ENCODE measurements at regions not wholly inside any gene's neighbourhood (a gene's known extent, or its start where the extent isn't known, plus 50 kb on each side); places are given as distances from the start of the nearest gene placed in this dataset.
"Not testable (repeated sequence)": the region's sequence is repeated elsewhere in the genome, so short reads cannot be mapped to it uniquely, and the experiment has no call there.

DNA sequence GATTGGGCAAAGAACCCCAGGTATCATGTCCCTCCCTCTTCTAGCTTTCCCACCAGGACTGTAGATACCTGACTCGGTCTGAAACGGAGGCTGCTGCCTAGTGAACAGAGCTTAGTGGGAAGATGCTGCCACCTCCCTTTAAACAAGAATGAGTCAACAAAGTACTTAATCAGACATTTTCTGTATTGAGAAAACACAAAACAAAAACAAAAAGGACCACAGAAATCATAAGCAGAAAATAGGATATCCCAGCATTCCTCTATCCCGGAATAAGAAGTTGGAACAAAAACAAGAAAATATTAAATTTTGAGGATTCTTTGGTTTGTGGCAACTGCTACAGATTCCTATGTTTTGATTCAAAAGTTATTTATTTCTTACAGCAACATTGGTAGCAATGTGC lies 51.7 kb upstream of the COL8A1 start:
- no peak for DNase-seq

DNA sequence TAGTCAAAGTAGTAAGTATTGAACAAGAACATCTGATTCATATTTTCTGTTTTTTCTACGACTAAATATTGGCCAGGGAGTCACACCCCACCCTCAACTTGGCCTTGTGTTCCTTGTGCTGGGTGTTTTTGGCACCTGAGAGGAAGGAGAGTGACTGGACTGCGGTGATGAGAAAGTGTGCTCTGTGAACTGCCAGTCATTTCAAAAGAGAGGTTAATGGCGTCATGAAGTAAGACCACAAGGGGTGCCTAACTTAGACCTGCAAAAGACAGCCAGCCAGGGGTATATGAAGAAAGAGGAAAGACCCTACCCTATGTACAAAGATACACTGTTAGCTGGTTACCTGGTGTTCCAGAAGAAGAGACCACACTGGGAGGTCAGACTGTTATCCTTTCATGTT lies 58.4 kb upstream of the COL8A1 start:
- no peak for DNase-seq

DNA sequence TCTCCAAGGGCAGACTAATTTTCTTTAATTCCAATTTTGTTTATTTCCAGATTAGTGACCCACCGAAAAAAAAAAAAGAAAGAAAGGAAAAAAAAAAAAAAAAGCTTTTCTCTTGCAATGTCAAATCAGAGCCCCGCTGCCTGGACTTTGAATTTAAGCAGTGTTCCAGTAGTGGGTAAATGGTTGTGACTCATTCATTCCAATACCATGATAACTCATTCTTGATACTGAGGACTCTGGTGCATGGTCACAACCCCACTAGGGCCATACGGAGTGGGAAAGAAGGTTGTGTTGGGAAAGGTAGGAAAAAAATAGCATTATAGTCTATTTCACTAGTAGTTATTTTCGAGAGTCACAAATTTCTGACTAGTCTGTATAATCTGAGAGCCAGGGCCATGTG lies 59.1 kb upstream of the COL8A1 start:
- no peak for DNase-seq

DNA sequence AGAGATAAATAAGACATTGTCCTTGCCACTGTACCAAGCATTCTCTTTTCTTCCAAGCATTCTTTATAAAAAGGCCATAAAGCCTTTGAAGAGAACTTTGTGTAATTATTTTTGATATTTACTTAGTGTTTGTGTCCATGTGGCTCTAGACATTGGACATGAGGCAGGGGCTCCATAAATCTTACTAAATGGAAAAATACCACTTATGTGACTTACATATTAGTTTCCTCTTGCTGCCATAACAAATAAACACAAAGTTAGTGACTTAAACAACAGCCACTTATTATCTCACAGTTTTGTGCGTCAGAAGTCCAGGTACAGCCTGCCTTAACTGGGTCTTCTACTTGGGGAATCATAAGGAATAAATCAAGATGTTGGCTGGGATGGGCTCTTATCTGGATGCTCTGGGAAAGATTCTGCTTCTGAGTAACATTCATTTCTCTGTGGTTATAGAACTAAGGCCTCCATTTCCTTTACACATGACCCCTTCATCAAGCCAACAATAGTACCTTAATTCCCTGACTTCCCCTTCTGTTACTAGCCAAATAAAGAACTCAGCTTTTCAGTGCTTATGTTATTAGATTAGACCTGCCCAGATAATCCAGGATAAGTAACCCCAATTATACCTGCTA lies 59.9 kb upstream of the COL8A1 start:
- DNase-seq = no peak

DNA sequence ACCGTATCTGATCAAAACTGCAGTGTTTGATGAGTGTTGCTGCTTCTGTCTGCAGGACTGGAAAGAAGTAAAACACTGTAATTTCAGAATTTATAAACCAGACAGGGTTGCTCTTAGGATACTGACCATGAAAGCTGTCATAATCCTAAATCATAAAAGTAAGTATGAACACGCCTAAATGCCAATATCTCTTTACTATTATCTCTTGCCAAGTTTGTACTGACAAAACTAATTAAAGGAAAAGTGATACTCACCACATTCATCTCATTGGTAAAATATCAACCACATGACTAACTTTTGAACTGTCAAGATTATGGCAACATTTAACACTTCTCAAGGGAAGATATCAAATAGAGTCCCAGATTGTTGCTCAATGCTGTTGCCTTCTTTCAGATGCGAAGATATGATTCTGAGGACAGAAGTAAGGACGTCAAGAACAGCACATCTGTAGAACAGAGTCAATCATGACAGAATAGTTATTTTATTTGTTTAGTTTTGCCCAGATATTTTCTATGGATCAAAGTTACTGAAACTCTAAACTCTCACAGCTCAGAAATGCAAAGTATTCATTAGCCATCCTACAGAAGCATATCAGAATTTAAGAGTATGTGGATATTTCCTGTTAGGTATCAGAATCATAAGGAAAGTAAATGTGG lies 61.4 kb upstream of the COL8A1 start:
- no peak for DNase-seq

DNA sequence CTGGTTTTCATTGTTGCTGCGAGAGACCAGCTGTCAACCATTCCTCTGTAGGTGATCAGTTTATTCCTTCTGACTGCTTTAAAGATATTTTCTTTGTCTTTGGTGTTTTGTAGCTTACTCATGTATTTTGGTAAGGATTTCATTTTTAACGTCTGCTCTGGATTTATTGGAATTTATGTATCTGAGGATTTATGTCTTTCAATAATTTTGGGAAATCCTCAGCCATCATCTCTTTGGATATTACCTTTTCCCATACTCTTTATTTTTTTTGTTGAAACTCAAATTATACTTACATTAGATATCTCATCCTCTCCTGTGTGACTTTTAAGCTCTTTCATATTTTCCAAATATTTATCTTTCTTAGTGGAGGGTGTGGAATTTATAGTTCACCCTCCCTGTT lies 62.7 kb upstream of the COL8A1 start:
- no peak for DNase-seq

DNA sequence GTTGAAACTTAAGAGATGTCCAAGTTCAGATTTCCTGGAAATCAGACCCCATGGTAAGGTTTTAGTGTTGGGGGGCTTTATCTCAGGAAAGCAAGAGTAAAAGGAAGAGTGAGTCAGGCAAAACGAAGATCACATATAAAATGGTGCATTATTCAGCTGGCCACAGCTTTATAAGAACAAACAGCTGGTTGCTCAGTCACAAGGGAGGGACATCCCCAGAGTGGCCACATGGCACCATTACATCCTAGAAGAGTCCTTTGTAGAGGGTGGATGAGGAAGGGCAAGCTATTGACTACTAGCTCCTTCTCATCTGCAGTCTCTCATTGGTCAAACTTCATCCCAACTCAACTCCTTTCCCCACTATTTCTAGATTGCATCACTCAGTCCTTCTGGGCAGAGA lies 68.3 kb upstream of the COL8A1 start:
- DNase-seq = no peak

DNA sequence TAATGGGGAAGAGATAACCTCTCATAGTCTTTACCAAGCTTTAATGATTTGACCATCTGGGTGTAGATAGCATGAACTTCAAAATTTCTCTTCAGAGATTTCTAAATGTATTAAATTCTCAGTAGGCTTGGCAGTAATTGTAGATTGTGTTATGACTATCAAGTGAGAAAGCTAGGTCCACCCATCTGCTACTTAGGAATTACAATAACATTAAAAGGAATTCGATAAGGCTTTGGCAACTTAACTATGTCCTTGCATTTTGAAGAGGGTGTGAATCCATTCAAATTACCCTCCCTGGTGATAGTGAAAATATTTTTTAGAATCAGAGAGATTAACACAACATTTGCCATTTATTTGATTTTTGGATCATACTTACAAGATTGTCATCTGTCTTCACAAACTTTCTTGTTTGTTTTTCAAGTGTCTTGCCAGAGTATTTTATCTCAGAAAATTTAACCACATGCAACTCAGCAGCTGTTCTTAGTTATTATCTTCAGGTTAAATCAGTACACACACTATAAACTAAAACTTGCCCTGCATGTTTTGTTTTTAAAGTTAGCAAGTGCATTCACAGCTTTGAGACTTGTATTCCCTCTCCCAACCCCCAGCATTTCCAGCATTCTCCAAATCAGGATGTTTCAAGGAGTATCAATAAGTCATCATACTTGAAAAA lies 69.6 kb upstream of the COL8A1 start:
- no peak for DNase-seq

DNA sequence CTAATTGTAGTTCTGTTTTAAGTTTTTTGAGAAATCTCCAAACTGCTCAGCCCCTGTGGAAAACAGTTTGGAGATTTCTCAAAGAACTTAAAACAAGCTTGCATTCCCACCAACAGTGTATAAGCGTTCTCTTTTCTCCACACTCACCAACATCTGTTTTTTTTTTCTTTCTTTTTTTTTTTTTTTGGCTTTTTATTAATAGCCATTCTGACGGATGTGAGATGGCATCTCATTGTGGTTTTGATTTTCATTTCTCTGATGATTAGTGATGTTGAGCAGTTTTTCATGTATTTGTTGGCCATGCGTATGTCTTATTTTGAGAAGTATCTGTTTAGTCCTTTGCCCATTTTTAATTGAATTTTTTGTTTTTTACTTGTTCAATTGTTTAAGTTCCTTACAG lies 73.1 kb upstream of the COL8A1 start:
- DNase-seq = no peak

DNA sequence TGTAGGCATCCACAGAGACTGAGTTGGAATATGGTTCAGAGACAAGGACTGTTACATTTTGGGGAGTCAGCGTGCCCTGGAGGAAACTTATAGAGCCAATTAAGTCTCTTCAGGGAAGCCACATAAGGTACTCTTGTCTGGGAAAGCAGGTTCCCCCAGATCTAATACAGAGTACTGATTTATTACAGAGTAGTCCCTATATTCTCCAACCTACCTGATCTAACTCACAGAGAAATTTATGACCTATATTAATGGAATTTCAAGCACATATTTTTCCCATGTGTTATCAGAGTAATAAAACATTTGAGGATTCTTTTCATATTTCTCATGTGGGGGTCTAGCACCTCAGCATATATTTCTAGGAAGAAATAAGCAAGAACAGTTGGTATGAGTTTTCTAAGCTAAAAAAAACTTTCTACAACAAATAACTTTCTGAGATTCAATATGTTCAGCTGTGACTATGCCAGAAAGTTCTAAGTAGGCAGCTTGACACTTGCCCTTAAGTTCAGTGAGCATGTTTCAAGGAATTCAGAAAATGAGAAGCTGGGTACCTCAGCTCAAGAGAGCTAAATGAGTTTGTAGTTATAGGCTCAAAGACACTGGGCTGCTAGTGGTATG lies 75.3 kb upstream of the COL8A1 start:
- no peak for DNase-seq

DNA sequence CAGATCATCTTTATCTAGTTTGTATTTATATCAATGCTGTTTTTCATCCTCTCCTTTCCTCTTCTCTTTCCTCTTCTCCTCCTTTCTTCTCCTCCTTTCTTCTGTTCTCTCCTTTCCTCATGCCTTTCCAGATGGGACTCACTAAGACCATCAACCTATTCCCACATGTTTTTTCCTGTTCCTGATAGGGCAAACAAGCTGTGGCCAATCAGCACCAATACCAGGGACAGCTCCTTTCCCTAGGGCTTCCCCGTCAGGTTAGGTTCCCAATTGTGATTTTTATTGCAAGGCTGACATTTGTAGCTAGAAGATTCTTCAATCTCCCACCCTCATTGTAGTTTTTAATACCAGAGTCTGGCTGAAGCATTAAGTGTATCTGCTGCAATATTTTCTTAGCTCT lies 76.3 kb upstream of the COL8A1 start:
- no peak for DNase-seq

DNA sequence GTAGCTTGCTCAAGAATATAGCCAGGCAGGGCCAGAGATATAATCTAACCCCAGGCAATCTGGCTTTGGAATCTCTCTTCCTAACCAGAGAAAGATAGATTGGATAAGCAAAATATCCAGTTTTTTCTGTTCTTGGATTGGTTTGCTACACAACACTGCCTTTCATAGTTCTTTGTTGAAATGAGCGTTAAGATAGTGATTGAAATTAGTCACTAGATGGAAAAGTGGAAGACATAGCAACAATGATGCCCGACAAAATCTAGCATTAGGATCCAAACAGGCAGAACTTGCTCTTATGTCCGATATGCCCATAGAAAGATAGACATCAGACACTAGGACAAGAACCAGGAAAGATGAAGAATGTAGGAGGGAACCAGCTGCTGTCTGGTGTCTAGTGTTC lies 77.3 kb upstream of the COL8A1 start:
- DNase-seq = no peak

DNA sequence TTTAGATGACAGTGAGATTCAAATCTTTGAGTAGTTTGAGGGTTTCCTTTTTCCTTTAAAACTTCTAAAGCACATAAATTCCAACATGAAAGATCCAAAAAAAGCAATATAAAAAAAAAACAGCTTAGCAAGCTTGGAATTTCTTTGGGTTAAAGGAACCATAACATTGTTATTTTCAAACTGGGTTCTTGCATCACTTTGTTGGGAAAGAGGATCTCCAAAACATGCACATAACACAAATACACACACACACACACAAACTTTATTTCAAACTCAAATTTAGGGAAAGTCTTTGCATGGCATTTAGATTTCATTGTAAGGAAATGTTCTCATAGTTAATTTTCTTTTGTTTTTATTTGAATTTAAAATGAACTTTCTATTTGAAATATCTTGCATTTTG lies 79.2 kb upstream of the COL8A1 start:
- DNase-seq = no peak

DNA sequence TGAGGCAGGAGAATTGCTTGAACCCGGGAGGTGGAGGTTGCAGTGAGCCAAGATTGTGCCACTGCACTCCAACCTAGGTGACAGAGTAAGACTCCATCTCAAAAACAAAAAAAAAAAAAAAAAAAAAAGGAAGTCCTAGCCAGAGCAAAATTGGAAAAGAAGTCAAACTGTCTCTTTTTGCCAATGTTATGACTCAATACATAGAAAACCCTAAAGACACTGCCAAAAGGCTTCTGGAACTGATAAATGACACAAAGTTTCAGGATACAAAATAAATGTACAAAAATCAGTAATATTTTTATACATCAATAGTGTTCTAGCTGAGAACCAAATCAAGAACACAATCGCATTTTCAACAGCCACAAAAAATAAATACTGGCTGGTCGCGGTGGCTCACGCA lies 82.5 kb upstream of the COL8A1 start:
- not testable (repeated sequence) for DNase-seq

DNA sequence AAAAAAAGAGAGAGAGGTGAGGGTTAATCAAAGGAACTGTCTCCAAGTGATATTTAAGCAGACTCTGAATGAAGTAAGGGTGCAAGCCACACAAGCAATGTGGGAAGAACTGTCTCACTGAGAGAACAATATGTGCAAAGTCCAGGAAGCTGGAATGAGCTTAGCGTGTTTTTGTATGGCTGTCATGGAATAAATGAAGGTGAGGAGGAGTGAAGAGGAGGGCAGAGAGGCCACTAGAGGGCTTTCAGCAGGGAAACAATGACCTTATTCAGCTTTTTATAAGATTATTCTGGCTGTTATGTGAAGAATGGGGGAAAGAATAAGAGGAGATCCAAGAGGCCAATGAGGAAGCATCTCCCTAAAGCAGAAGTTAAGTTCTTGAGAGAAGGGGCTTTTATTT lies 86.9 kb upstream of the COL8A1 start:
- no peak for DNase-seq

DNA sequence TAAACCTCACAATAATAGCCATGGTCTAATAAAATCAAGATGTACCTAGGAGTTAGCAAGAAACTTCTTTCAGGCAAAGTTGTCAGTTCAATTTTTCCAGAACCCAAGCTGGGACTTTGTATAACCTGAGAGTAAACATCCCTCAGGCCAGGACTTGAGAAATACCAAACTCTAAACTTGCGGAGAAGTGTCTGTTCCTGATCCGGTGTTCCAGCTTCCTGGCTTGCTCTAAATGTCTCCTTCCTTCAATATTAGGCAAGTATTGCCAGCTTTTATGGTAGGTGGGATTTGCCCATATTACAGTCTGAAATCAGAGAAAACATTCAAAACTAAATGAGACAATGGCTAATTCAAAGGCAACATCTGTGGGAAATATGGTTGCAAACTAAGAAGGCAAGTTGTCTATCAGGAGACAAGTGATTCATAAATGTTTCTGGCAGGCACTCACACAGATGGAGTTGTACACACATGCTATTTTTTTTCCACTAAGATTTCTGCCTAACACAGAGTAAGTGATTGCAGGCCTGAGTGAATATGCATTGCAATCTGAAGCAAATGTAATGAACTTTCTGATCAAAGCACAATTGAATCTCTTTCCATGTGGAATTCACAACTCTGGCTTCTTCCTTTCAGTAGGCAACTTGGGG lies 88.3 kb upstream of the COL8A1 start:
- DNase-seq = peak; percentile 26

DNA sequence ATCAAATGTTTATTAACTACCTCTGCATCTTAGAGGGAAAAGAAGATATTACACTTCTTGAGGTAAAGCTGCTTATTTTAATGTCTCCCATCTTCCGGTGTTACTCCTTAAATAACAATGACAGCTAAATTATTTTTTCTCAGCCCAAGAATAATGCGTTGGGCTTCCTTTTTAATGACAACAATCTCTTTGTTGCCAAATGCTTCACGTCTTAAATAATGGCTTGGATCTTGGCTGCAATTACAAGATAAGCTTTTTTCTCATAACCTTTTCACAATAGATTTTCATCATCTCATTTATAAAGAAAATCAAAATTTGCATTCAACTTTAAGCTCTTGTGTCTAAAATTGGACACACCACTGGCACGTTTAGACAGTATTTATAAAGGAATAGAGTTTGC lies 89.2 kb upstream of the COL8A1 start:
- DNase-seq = no peak

DNA sequence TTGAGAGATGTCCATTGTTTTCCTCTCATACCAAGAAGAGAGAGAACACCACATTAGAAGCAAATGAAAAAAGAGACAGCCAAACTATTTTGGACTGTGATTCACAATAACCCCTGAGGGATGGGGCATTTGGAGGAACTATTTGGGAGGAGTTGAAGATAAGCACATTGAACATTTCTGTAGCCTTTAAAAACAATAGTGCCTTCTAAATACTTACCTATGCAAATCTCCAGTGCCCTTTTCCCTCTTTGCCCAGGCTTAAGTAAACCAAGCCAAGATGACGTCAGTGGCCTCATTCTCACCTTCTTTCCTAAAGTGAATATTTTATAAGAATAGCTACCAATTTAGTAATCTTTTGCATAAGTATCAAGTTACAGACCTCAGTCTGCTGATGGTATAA lies 89.7 kb upstream of the COL8A1 start:
- no peak for DNase-seq

DNA sequence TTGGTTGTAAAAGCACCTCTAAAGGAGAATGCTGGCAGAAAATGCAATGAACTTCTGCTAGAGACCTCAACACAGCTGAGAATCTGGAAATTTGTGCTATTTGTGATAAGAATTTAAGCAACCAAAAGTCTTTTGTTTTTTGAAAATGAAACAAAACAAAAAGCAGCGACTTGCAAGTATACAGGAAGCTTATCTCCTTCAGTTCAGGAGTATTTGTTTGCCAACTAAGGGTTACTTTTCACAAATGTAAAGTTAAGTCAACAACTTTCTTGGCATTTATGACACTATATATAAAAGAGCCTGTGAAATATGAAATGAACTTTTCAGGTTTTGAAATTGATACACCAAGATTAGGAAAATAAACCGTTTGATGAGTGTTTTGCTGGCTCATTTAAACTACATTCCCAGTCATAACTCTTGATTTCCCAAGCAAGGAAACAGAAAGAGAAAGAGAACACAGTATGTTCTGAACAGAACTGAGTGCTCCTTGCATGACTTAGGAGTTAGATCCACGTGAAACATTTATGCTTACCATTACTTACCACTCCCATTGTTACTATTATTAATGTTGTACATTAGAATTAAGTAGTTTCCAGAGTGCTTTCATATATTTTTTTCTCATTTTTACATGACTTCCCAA lies 92.3 kb upstream of the COL8A1 start:
- DNase-seq = no peak

DNA sequence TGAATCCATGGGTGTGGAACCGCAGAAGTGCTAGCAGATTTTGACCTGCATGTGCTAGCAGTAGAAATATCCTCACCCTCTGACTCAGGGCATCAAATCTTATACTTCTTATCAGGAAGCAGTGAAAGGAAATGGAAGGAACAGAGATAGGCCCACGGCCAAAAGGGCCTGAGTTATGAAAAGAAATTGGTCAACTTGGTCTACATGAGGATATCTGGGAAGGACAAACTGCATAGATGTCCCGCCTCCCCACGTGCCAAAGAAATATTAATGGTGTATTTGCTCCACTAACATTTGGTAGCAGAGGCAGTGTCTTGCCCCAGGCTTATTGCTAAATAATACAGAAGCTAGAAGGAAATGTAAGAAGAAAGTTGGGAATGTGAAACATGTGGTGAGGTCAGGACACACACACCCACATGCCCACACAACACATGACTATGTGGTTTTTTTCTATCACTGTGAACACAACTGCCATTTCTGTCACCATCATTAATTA lies 93.6 kb upstream of the COL8A1 start:
- no peak for DNase-seq

DNA sequence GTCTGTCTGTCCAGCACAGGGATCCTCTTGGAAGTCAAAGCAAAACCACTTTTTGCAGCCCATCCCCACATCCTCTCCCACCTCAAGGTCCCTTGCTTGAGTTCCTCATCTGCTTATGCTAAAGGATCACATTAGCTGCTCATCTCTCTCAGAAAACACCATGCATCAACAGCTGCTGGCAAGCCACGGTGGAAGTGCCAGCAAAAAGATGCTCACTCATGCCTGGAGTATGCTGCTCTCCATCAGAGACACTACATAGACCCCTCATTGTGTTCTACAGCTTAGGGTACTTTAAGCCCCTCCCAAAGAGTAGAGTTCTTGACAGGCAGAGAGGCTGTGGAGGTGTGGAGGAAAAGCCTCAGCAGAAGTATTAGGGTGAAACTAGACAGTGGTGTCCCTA lies 94.6 kb upstream of the COL8A1 start:
- DNase-seq = no peak

DNA sequence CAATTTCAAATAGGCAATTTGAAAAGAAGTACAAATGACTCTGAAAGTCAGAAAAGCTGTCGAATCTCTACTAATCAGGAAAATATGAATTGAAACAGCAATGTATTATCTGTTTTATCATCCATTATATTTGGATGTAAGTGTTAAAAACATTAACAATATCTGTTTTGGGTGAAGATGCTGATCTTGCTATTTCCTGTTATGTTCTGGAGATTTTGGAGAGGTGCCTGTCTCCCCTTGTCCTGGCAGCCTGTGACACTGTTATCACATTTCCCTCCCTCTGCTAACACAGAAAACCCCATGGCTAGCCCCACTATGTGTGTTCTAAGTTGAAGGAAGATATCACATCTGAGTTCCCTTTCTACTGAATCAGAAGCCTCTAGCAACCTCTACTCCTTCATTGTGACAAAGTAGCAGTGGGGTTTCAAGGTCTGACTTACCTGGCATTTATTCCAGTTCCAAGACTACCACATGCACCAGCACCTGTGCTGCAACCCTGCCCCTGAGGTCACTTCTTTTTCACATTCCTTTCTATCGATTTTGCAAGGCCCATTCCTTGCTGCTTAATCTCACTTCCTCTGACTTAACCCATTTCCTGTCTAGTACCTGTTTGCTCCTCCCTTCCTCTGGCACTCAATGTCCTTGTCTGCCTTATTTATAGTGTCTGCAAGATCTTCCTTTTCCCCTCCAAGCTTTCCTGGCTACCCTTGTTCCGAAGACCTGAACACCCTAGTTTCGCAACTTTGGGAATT lies 95.5 kb upstream of the COL8A1 start:
- no peak for DNase-seq
